K562 (cell line): ENCODE measurements at regions not wholly inside any gene's neighbourhood (a gene's known extent, or its start where the extent isn't known, plus 50 kb on each side); places are given as distances from the start of the nearest gene placed in this dataset.

Experiments used
- ATAC-seq: fragments of 200-7000 bp; cut with Tn5 transposase; 3 replicates; pipeline ENCODE4 v1.9.1; 2020; ENCODE audit warnings: moderate library complexity
- BruUV-seq: library from RNA; stranded (reverse); fragments of 400-500 nt; replicated peaks from 2 replicates; lab custom pipeline; 2021; lab: Mats Ljungman, UMichigan
- CTCF ChIA-PET: fragments of 300-600 bp; formaldehyde crosslinking; extraction: SDS; loops from one replicate; lab custom pipeline; 2021; ENCODE audit warnings: low intra/inter-chr PET ratio; lab: Yijun Ruan, JAX
- POLR2A ChIA-PET: fragments of 300-600, 350-650 bp; sonication (Branson Sonifier 250); formaldehyde crosslinking; extraction: SDS; loops from one replicate; lab custom pipeline; 2021; ENCODE audit warnings: antibody characterized with exemption, inconsistent platforms; lab: Yijun Ruan, JAX
- DNase-seq, 4 experiments: peaks; one replicate each; pipeline versions ENCODE4 v3.0.0 to v3.0.0-alpha.2; 2011 to 2018; ENCODE audit warnings: low spot score in 3 of 4, mixed read lengths in 3 of 4; ENCODE audit errors: extremely low read depth in 1 of 4
- FAIRE-seq: peaks from 2 replicates; lab custom pipeline; 2011; peaks lifted over from hg19 to GRCh38; lab: Jason Lieb, UNC
- H2AFZ ChIP-seq: 2 replicates; pipeline ENCODE4 v1.6.0; 2011; ENCODE audit warnings: low read depth, low read length, control low read depth, inconsistent platforms
- H3K27ac ChIP-seq: fragments of 200-600 bp; 3 replicates; pipeline ENCODE4 v1.8.0; 2011; ENCODE audit warnings: low read depth, mild to moderate bottlenecking, control low read depth, inconsistent platforms, low read length, moderate library complexity, mixed read lengths; ENCODE audit errors: extremely low read depth
- H3K27me3 ChIP-seq, 2 experiments: fragments of 300-600 bp in 1 of 2; 2 replicates in 1 of 2; 3 replicates in 1 of 2; pipeline versions ENCODE4 v1.6.0 to v1.8.0; 2011; ENCODE audit warnings: inconsistent platforms in 2 of 2, low read length in 2 of 2, mild to moderate bottlenecking in 1 of 2, mixed read lengths in 1 of 2, moderate library complexity in 1 of 2; ENCODE audit not compliant: control insufficient read depth in 2 of 2, insufficient read depth in 2 of 2
- H3K36me3 ChIP-seq: fragments of 300-600 bp; 3 replicates; pipeline ENCODE4 v1.8.0; 2011; ENCODE audit warnings: mild to moderate bottlenecking, low read length, inconsistent platforms; ENCODE audit not compliant: control insufficient read depth, insufficient read depth
- H3K4me1 ChIP-seq, 2 experiments: fragments of 200-600 bp in 1 of 2; replicated peaks in 1 of 2; 2 replicates in 1 of 2; 3 replicates in 1 of 2; pipeline versions ENCODE4 v1.5.1 to v1.8.0; 2011; ENCODE audit warnings: inconsistent platforms in 2 of 2, low read length in 2 of 2, mild to moderate bottlenecking in 1 of 2, mixed read lengths in 1 of 2, moderate library complexity in 1 of 2; ENCODE audit not compliant: control insufficient read depth in 2 of 2, insufficient read depth in 2 of 2
- H3K4me2 ChIP-seq: 2 replicates; pipeline ENCODE4 v1.6.1; 2011; ENCODE audit warnings: low read length, control low read depth, inconsistent platforms, mixed read lengths; ENCODE audit not compliant: insufficient read depth
- H3K4me3 ChIP-seq: fragments of 200-600 bp; sonication (generic), shearing (Covaris generic); 2 replicates; pipeline ENCODE4 v1.5.1; 2016; ENCODE audit warnings: control low read depth, inconsistent platforms
- H3K79me2 ChIP-seq: fragments of 200-600 bp; 3 replicates; pipeline ENCODE4 v1.8.0; 2011; ENCODE audit warnings: low read length, inconsistent platforms; ENCODE audit not compliant: control insufficient read depth, insufficient read depth
- H3K9ac ChIP-seq, 2 experiments: 2 replicates each; pipeline versions ENCODE4 v1.6.0 to v1.6.1; 2011; ENCODE audit warnings: low read depth in 2 of 2, low read length in 2 of 2, control low read depth in 1 of 2, inconsistent platforms in 1 of 2, mild to moderate bottlenecking in 1 of 2, mixed read lengths in 1 of 2; ENCODE audit not compliant: insufficient read depth in 1 of 2
- H3K9me1 ChIP-seq: one replicate; pipeline ENCODE4 v1.6.0; 2011; ENCODE audit warnings: inconsistent platforms, mild to moderate bottlenecking, low read length, moderate library complexity; ENCODE audit not compliant: control insufficient read depth, insufficient read depth
- H3K9me3 ChIP-seq: replicated peaks from 2 replicates; pipeline ENCODE4 v1.5.1; 2011; ENCODE audit warnings: low read depth, low read length, inconsistent platforms; ENCODE audit not compliant: control insufficient read depth, insufficient read depth
- H4K20me1 ChIP-seq: replicated peaks from 2 replicates; pipeline ENCODE4 v1.6.1; 2011; ENCODE audit warnings: low read length, inconsistent platforms, mixed read lengths; ENCODE audit not compliant: control insufficient read depth, insufficient read depth
- ATF7 ChIP-seq: fragments of 450-650 bp; IDR thresholded peaks from 2 replicates; pipeline ENCODE4 v1.7.1; 2014; ENCODE audit warnings: mild to moderate bottlenecking, moderate library complexity
- BRD9 ChIP-seq: fragments of 450-650 bp; IDR thresholded peaks from 2 replicates; pipeline ENCODE4 v1.6.1; 2018; ENCODE audit warnings: low read depth; ENCODE audit not compliant: partially characterized antibody
- BRF1 ChIP-seq: IDR thresholded peaks from 3 replicates; pipeline ENCODE4 v1.6.1; 2011; ENCODE audit warnings: borderline replicate concordance, mild to moderate bottlenecking; ENCODE audit not compliant: insufficient read length; ENCODE audit errors: extremely low read depth
- CSDE1 ChIP-seq, 2 experiments: fragments of 450-650 bp; IDR thresholded peaks; 2 replicates each; pipeline ENCODE4 v1.6.1; 2016; ENCODE audit warnings: mild to moderate bottlenecking in 1 of 2
- EHMT2 ChIP-seq: fragments of 450-650 bp; IDR thresholded peaks from 2 replicates; pipeline ENCODE4 v1.6.1; 2018; ENCODE audit warnings: antibody characterized with exemption
- FOXM1 ChIP-seq, 2 experiments: fragments of 450-650 bp in 1 of 2; sonication (generic) in 1 of 2; formaldehyde crosslinking in 1 of 2; IDR thresholded peaks; 2 replicates each; pipeline versions ENCODE4 v1.6.1 to v1.9.0; 2017 to 2022; ENCODE audit warnings: low read depth in 2 of 2, mild to moderate bottlenecking in 2 of 2, missing genetic modification reagents in 1 of 2, moderate library complexity in 1 of 2
- GATAD2B ChIP-seq: fragments of 450-650 bp; IDR thresholded peaks from 2 replicates; pipeline ENCODE4 v1.6.1; 2017; ENCODE audit warnings: mild to moderate bottlenecking, borderline replicate concordance
- HSF4 ChIP-seq: fragments of 250-450 bp; sonication (Bioruptor Pico); IDR thresholded peaks from 2 replicates; pipeline ENCODE4 v2.1.2; 2022; ENCODE audit warnings: mild to moderate bottlenecking, moderate library complexity, borderline replicate concordance
- RNF219 ChIP-seq: fragments of 250-450 bp; sonication (Bioruptor Pico); IDR thresholded peaks from 2 replicates; pipeline ENCODE4 v1.5.0; 2022; ENCODE audit warnings: mild to moderate bottlenecking
- SUPT5H ChIP-seq: fragments of 450-650 bp; IDR thresholded peaks from 2 replicates; pipeline ENCODE4 v1.6.1; 2016
- TFAM ChIP-seq: fragments of 250-450 bp; sonication (Bioruptor Pico); conservative IDR thresholded peaks from 2 replicates; pipeline ENCODE4 v1.5.0; 2021; ENCODE audit warnings: mild to moderate bottlenecking, moderate library complexity
- XRCC4 ChIP-seq: IDR thresholded peaks from one replicate; pipeline ENCODE4 v1.6.1; 2011; ENCODE audit not compliant: insufficient read depth, insufficient read length; ENCODE audit errors: extremely low read depth
- ZEB2 ChIP-seq: fragments of 450-650 bp; IDR thresholded peaks from 2 replicates; pipeline ENCODE4 v1.6.1; 2016
- ZNF347 ChIP-seq: fragments of 450-650 bp; formaldehyde crosslinking; IDR thresholded peaks from 2 replicates; pipeline ENCODE4 v1.4.0; 2020; ENCODE audit warnings: low read depth, mild to moderate bottlenecking, moderate library complexity
- ZNF668 ChIP-seq: fragments of 250-450 bp; sonication (Bioruptor Pico); IDR thresholded peaks from 2 replicates; pipeline ENCODE4 v1.8.0; 2022; ENCODE audit warnings: mild to moderate bottlenecking, inconsistent platforms
- WGBS: fragments of 100-300 bp; shearing (Covaris generic); methylation state at CpG from one replicate; pipeline ENCODE4 v1.1.6; 2016; ENCODE audit warnings: low coverage, mixed read lengths; ENCODE audit not compliant: insufficient coverage; ENCODE audit errors: missing lambda C conversion rate; 5-methylcytosine and 5-hydroxymethylcytosine counted together
- in situ Hi-C: fragments of 300-500 bp; cut with MboI; formaldehyde crosslinking; loops from 4 replicates; pipeline ENCODE4 v1.15.0; 2018; ENCODE audit warnings: inconsistent platforms, mixed read lengths
- intact Hi-C: fragments of 100-400 bp; cut with micrococcal nuclease; formaldehyde crosslinking; loops from 2 replicates; pipeline ENCODE4 v1.14.2; 2022
- TF ChIP-seq, protein P1 (sequence below): fragments of 450-650 bp; formaldehyde crosslinking; conservative IDR thresholded peaks from 2 replicates; pipeline ENCODE4 v1.4.0; 2022; ENCODE audit warnings: mild to moderate bottlenecking, missing genetic modification characterization

- ChIA-PET CTCF (no interaction called here), POLR2A (no interaction called here)
- no peak overlapping the region for H3K4me3 ChIP-seq
- no peaks in the 10 kb centered on the region for H3K36me3 ChIP-seq
- no peaks in the 10 kb centered on the region; a peak in 1 of 5 replicates for H3K27me3 ChIP-seq
- no peak overlapping the region for H3K9ac ChIP-seq
- ATAC-seq = no peak
- no peaks in the 10 kb centered on the region for H3K9me3 ChIP-seq
- no peak overlapping the region for H3K27ac ChIP-seq
- no peak for FAIRE-seq
- H3K79me2 ChIP-seq = no peaks in the 10 kb centered on the region
- whole genome bisulfite sequencing = 2% methylated on average over 4 of the region's 4 CpGs
- no peak for DNase-seq
- no peaks in the 10 kb centered on the region for H3K9me1 ChIP-seq
- no peaks in the 10 kb centered on the region for H3K4me1 ChIP-seq
- H2AFZ ChIP-seq = no peak overlapping the region
- H3K4me2 ChIP-seq = no peak overlapping the region
- BruUV-seq = no TSS peak
- intact Hi-C loops = no loop called here
- no peaks in the 10 kb centered on the region for H4K20me1 ChIP-seq
- TF ChIP-seq BRF1 (no peak), BRD9 (no peak), CSDE1 (IDR thresholded peaks at IDR 0.05) (no peak)
- TF ChIP-seq, all 486 proteins: peak for 0
- in situ Hi-C loops = loop anchor here (10.0 kb wide), 1 partner anchor 349 kb away; no protein-coding TSS in a partner anchor
These were observed 364.0 kb upstream of the DUSP10 start for GRCh38 chr1:222105861-222106260.

DNA sequence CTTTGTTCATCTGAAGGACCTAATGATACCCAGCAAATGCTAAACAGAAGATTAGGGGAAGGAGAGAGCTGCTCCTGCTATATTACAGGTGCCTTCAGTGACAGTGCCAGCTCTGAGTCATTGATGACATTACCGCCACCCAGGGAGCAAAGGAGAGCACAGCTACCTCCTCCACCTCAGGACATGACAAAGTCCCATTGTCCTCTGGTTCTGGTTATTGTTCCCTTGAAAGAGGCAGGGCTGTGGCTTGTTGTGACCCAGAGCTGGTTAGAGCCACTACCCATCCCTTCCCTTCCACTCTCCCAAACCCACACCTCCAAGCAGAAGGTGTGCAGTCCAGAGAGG is 363.5 kb upstream of the DUSP10 start:
- Histone ChIP-seq H3K27ac (no peak overlapping the region), H3K79me2 (no peaks in the 10 kb centered on the region), H3K9me1 (no peaks in the 10 kb centered on the region), H3K9me3 (no peaks in the 10 kb centered on the region), H3K4me2 (no peak overlapping the region), H3K27me3 (no peaks in the 10 kb centered on the region; a peak in 1 of 5 replicates), H3K36me3 (no peaks in the 10 kb centered on the region), H3K9ac (no peak overlapping the region), H2AFZ (no peak overlapping the region), H3K4me3 (no peak overlapping the region), H3K4me1 (no peaks in the 10 kb centered on the region), H4K20me1 (no peaks in the 10 kb centered on the region)
- intact Hi-C loops (no loop called here), in situ Hi-C loops (loop anchor here (10.0 kb wide), 1 partner anchor 349 kb away; no protein-coding TSS in a partner anchor)
- ATAC-seq (0 out of 3 replicates have a peak, but pooled peaks have one; percentile 32), DNase-seq (no peak), FAIRE-seq (no peak)
- POLR2A ChIA-PET = no interaction called here
- CTCF ChIA-PET = no interaction called here
- no TSS peak for BruUV-seq
- WGBS = 0% methylated on average over 1 of the region's 1 CpG
- TF ChIP-seq TFAM = no peak
- no peak for TF ChIP-seq RNF219
- TF ChIP-seq ATF7 = no peak
- no peak for TF ChIP-seq ZEB2
- TF ChIP-seq HSF4 = no peak
- no peak for TF ChIP-seq ZNF668 (CRISPR knock-in tag)
- TF ChIP-seq, protein P1, sequence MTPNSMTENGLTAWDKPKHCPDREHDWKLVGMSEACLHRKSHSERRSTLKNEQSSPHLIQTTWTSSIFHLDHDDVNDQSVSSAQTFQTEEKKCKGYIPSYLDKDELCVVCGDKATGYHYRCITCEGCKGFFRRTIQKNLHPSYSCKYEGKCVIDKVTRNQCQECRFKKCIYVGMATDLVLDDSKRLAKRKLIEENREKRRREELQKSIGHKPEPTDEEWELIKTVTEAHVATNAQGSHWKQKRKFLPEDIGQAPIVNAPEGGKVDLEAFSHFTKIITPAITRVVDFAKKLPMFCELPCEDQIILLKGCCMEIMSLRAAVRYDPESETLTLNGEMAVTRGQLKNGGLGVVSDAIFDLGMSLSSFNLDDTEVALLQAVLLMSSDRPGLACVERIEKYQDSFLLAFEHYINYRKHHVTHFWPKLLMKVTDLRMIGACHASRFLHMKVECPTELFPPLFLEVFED (CRISPR knock-in tag) = no peak
- TF ChIP-seq FOXM1 (IDR thresholded peaks at IDR 0.05; ENCODE audit: low read depth) = no peak
- TF ChIP-seq FOXM1 (CRISPR knock-in tag; IDR thresholded peaks at IDR 0.05; ENCODE audit: low read depth) = no peak
- TF ChIP-seq SUPT5H = no peak
- no peak for TF ChIP-seq ZNF347
- TF ChIP-seq GATAD2B = no peak
- TF ChIP-seq XRCC4 = no peak
- TF ChIP-seq EHMT2 = no peak
